Superior temporal gyrus (tissue), 1 donor: ENCODE measurements at regions not wholly inside any gene's neighbourhood (a gene's known extent, or its start where the extent isn't known, plus 50 kb on each side); places are given as distances from the start of the nearest gene placed in this dataset.

Experiments used
- DNase-seq: peaks from one replicate; pipeline ENCODE4 v3.0.0-alpha.2; 2016; ENCODE audit errors: extremely low spot score

GRCh38 chr14:42001431-42001830, 394.8 kb downstream of the LRFN5 start:
- no peak for DNase-seq

- no peak for DNase-seq
Measured at GRCh38 chr14:42000450-42000849, 393.8 kb downstream of the LRFN5 start.

GRCh38 chr14:41993687-41994086, 387.0 kb downstream of the LRFN5 start:
- DNase-seq: no peak

- no peak for DNase-seq
Measured at GRCh38 chr14:41986700-41987099, 380.0 kb downstream of the LRFN5 start.

GRCh38 chr14:41986083-41986645, 379.5 kb downstream of the LRFN5 start:
- DNase-seq: no peak

GRCh38 chr14:41973178-41973577, 366.5 kb downstream of the LRFN5 start:
- DNase-seq: no peak

GRCh38 chr14:41972531-41972930, 365.9 kb downstream of the LRFN5 start:
- no peak for DNase-seq

- no peak for DNase-seq
Measured at GRCh38 chr14:41960281-41960680, 353.6 kb downstream of the LRFN5 start.

- no peak for DNase-seq
Measured at GRCh38 chr14:41957459-41957858, 350.8 kb downstream of the LRFN5 start.
